NCI-H82 treated with DMSO at 0.1 percent for 48 hours (cell line): ENCODE measurements at regions not wholly inside any gene's neighbourhood (a gene's known extent, or its start where the extent isn't known, plus 50 kb on each side); places are given as distances from the start of the nearest gene placed in this dataset.
"Not testable (repeated sequence)": the region's sequence is repeated elsewhere in the genome, so short reads cannot be mapped to it uniquely, and the experiment has no call there.

Source experiments
- DNase-seq: peaks from one replicate; lab custom pipeline; 2025; ENCODE audit not compliant: unreplicated experiment; lab: John Stamatoyannopoulos, UW

DNA sequence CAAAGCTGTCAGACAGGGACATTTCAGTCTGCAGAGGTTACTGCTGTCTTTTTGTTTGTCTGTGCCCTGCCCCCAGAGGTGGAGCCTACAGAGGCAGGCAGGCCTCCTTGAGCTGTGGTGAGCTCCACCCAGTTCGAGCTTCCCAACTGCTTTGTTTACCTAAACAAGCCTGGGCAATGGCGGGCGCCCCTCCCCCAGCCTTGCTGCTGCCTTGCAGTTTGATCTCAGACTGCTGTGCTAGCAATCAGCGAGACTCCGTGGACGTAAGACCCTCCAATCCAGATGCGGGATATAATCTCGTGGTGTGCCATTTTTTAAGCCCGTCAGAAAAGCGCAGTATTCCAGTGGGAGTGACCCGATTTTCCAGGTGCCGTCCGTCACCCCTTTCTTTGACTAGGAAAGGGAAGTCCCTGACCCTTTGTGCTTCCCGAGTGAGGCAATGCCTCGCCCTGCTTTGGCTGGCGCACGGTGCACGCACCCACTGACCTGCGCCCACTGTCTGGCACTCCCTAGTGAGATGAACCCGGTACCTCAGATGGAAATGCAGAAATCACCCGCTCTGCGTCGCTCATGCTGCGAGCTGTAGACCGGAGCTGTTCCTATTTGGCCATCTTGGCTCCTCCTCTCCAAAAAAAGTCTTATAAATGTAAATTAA is 54.1 kb upstream of the RIMS1 start:
- DNase-seq, result not testable (repeated sequence)
